ENCODE measurements at regions not wholly inside any gene's neighbourhood (a gene's known extent, or its start where the extent isn't known, plus 50 kb on each side); places are given as distances from the start of the nearest gene placed in this dataset.

GRCh38 chr5:146948666-146949065, 70.1 kb upstream of the PPP2R2B start:
- TF ChIP-seq CTCF (IDR thresholded peaks at IDR 0.05) (no peak), POLR2A (IDR thresholded peaks at IDR 0.05) (no peak)
